ENCODE measurements at regions not wholly inside any gene's neighbourhood (a gene's known extent, or its start where the extent isn't known, plus 50 kb on each side); places are given as distances from the start of the nearest gene placed in this dataset.

- no peak for TF ChIP-seq CTCF (IDR thresholded peaks at IDR 0.05; ENCODE audit: low read depth, low read length)
These were observed 209.8 kb upstream of the SPOPL start for GRCh38 chr2:138291805-138292204.

GRCh38 chr2:138293045-138293444 lies 208.5 kb upstream of the SPOPL start:
- no peak overlapping the region for H3K4me3 ChIP-seq (ENCODE audit: low read depth, low read length)
- TF ChIP-seq CTCF (IDR thresholded peaks at IDR 0.05; ENCODE audit: low read depth, low read length): no peak

More at GRCh38 chr2:138291805-138292204, 209.8 kb upstream of the SPOPL start:
- H3K4me3 ChIP-seq (ENCODE audit: low read depth, low read length): no peak overlapping the region

GRCh38 chr2:138293549-138293948 lies 208.0 kb upstream of the SPOPL start:
- no peak overlapping the region for H3K4me3 ChIP-seq (ENCODE audit: low read depth, low read length)
- TF ChIP-seq CTCF (IDR thresholded peaks at IDR 0.05; ENCODE audit: low read depth, low read length): no peak

- no peak for TF ChIP-seq CTCF (IDR thresholded peaks at IDR 0.05; ENCODE audit: low read depth, low read length)
These were observed 207.1 kb upstream of the SPOPL start for GRCh38 chr2:138294451-138294850.

GRCh38 chr2:138296365-138296764 lies 205.2 kb upstream of the SPOPL start:
- TF ChIP-seq CTCF (IDR thresholded peaks at IDR 0.05; ENCODE audit: low read depth, low read length): no peak
- no peak overlapping the region for H3K4me3 ChIP-seq (ENCODE audit: low read depth, low read length)

More at GRCh38 chr2:138294451-138294850, 207.1 kb upstream of the SPOPL start:
- no peak overlapping the region for H3K4me3 ChIP-seq (ENCODE audit: low read depth, low read length)

- no peak overlapping the region for H3K4me3 ChIP-seq (ENCODE audit: low read depth, low read length)
- TF ChIP-seq CTCF (IDR thresholded peaks at IDR 0.05; ENCODE audit: low read depth, low read length): no peak
These were observed 203.3 kb upstream of the SPOPL start for GRCh38 chr2:138298120-138298814.

GRCh38 chr2:138298900-138299299 lies 202.7 kb upstream of the SPOPL start:
- no peak overlapping the region for H3K4me3 ChIP-seq (ENCODE audit: low read depth, low read length)
- no peak for TF ChIP-seq CTCF (IDR thresholded peaks at IDR 0.05; ENCODE audit: low read depth, low read length)
